ENCODE measurements at regions not wholly inside any gene's neighbourhood (a gene's known extent, or its start where the extent isn't known, plus 50 kb on each side); places are given as distances from the start of the nearest gene placed in this dataset.

DNA sequence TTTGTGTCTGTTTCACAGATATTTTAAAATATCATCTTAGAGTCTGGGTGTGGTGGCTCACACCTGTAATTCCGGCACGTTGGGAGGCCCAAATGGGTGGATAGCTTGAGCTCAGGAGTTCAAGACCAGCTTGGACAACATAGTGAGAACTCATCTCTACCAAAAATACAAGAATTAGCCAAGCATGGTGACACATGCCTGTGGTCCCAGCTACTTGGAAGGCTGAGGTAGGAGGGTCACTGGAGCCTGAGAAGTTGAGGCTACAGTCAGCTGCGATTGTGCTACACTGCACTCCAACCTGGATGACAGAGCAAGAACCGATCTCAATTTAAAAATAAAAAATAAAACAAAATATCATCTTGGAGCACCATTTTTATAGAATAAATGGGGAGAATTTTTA lies 1247.6 kb upstream of the MIR17HG start:
- Histone ChIP-seq H2BK5ac (ENCODE audit: low read depth, low read length, poor library complexity, severe bottlenecking) (no peak overlapping the region), H2AFZ (replicated peaks; ENCODE audit: low read length, poor library complexity) (no peak overlapping the region), H3K9me3 (ENCODE audit: control insufficient read depth, insufficient read depth, low read length) (peaks cover 7% of the 10 kb centered on the region), H3K4me2 (ENCODE audit: low read depth, low read length) (no peak overlapping the region), H3K27ac (ENCODE audit: insufficient read depth, low read length) (no peak overlapping the region), H3K4me1 (ENCODE audit: control insufficient read depth, insufficient read depth, low read length) (no peaks in the 10 kb centered on the region), H3K27me3 (ENCODE audit: control insufficient read depth, insufficient read depth, low read length) (no peaks in the 10 kb centered on the region), H2BK20ac (ENCODE audit: low read depth, low read length) (no peak overlapping the region), H2BK15ac (ENCODE audit: low read depth, low read length) (no peak overlapping the region), H2AK5ac (ENCODE audit: low read depth, low read length) (no peak overlapping the region), H3K9ac (ENCODE audit: low read depth, low read length) (no peak overlapping the region), H3K36me3 (ENCODE audit: control insufficient read depth, insufficient read depth, low read length) (no peaks in the 10 kb centered on the region), H3K18ac (ENCODE audit: low read depth, low read length) (no peak overlapping the region), H3K4me3 (ENCODE audit: insufficient read depth, low read depth, low read length) (no peak overlapping the region), H3K4ac (ENCODE audit: low read depth, low read length) (no peak overlapping the region), H4K5ac (ENCODE audit: low read depth, low read length) (no peak overlapping the region), H3K14ac (replicated peaks; ENCODE audit: low read depth, low read length) (no peak overlapping the region), H3K56ac (ENCODE audit: extremely low read depth, insufficient read depth, low read length) (no peak overlapping the region), H4K8ac (ENCODE audit: low read depth in 2 of 2, low read length in 2 of 2) (no peak overlapping the region), H3K9me1 (ENCODE audit: insufficient read depth, low read length) (no peaks in the 10 kb centered on the region), H4K91ac (ENCODE audit: insufficient read depth, low read depth, low read length) (no peak overlapping the region), H3K79me1 (ENCODE audit: low read depth in 1 of 2, low read length in 2 of 2) (no peaks in the 10 kb centered on the region), H4K20me1 (ENCODE audit: insufficient read depth, low read length) (no peaks in the 10 kb centered on the region), H2AK9ac (replicated peaks; ENCODE audit: low read depth, low read length, poor library complexity) (no peak overlapping the region), H3K23ac (ENCODE audit: low read depth, low read length) (no peak overlapping the region), H2BK120ac (ENCODE audit: low read depth, low read length) (no peak overlapping the region)
- no peak for TF ChIP-seq FOS (IDR thresholded peaks at IDR 0.05; ENCODE audit: low read depth, low read length)
- no peak for TF ChIP-seq RCOR1 (IDR thresholded peaks at IDR 0.05; ENCODE audit: insufficient replicate concordance, low read length)
- no peak for TF ChIP-seq CHD1 (IDR thresholded peaks at IDR 0.05; ENCODE audit: low read depth, low read length)
- no peak for TF ChIP-seq MAZ (IDR thresholded peaks at IDR 0.05; ENCODE audit: borderline replicate concordance, low read depth, low read length)
- no peak for TF ChIP-seq POLR2A (IDR thresholded peaks at IDR 0.05; ENCODE audit: low read depth, low read length)
- intact Hi-C loops (cut with micrococcal nuclease) (no loop called here), dilution Hi-C loops (cut with HindIII; ENCODE audit: low sequenced_read_pairs, unreplicated experiment) (no loop called here), in situ Hi-C loops (cut with MboI; ENCODE audit: low sequenced_read_pairs) (no loop called here)
- CTCF ChIA-PET, result no interaction called here
- BruUV-seq (replicated peaks), result no TSS peak
- POLR2A ChIA-PET (ENCODE audit: unreplicated experiment), result no interaction called here
- DNase-seq (no peak), ATAC-seq (ENCODE audit: low read depth) (no peak)
- WGBS, 2 experiments (ENCODE audit: extremely low coverage in 2 of 2, insufficient read length in 1 of 2), result no CpG with 5 or more reads among the region's 4 CpGs

Data from IMR-90 (cell line).